CD14-positive monocyte (primary cell): ENCODE measurements at regions not wholly inside any gene's neighbourhood (a gene's known extent, or its start where the extent isn't known, plus 50 kb on each side); places are given as distances from the start of the nearest gene placed in this dataset.

Experiments
- DNase-seq, 3 donors: peaks; one replicate each; pipeline ENCODE4 v3.0.0-alpha.2; 2011 to 2022
- H2AFZ ChIP-seq: 2 replicates; pipeline ENCODE4 v1.6.0; 2012; ENCODE audit warnings: mild to moderate bottlenecking, low read depth, low read length, inconsistent platforms; ENCODE audit not compliant: insufficient read depth, poor library complexity, severe bottlenecking
- H3K27ac ChIP-seq, 2 donors: 1 replicate in 1 of 2; 2 replicates in 1 of 2; pipeline ENCODE4 v1.5.1; 2012 to 2013; ENCODE audit warnings: low read length in 2 of 2, control low read depth in 1 of 2, inconsistent platforms in 1 of 2, low read depth in 1 of 2, mild to moderate bottlenecking in 1 of 2
- H3K27me3 ChIP-seq, 2 donors: one replicate each; pipeline versions ENCODE4 v1.6.0 to v1.6.1; 2011 to 2013; ENCODE audit warnings: low read length in 2 of 2; ENCODE audit not compliant: control insufficient read depth in 2 of 2, insufficient read depth in 2 of 2
- H3K36me3 ChIP-seq, 2 donors: replicated peaks in 1 of 2; 1 replicate in 1 of 2; 2 replicates in 1 of 2; pipeline versions ENCODE4 v1.5.1 to v1.6.1; 2012 to 2013; ENCODE audit warnings: low read length in 2 of 2, control low read depth in 1 of 2, inconsistent platforms in 1 of 2, mild to moderate bottlenecking in 1 of 2; ENCODE audit not compliant: insufficient read depth in 2 of 2, control insufficient read depth in 1 of 2
- H3K4me1 ChIP-seq, 2 donors: 1 replicate in 1 of 2; 2 replicates in 1 of 2; pipeline versions ENCODE4 v1.5.1 to v1.6.1; 2012 to 2013; ENCODE audit warnings: low read length in 2 of 2, control low read depth in 1 of 2, inconsistent platforms in 1 of 2, mild to moderate bottlenecking in 1 of 2, moderate library complexity in 1 of 2; ENCODE audit not compliant: insufficient read depth in 2 of 2, control insufficient read depth in 1 of 2
- H3K4me2 ChIP-seq: replicated peaks from 2 replicates; pipeline ENCODE3; 2012; ENCODE audit warnings: low read length, moderate library complexity, mild to moderate bottlenecking; ENCODE audit not compliant: poor library complexity, severe bottlenecking; ENCODE audit errors: extremely low read depth
- H3K4me3 ChIP-seq, 3 experiments: fragments of 200-600 bp in 1 of 3; sonication (generic) in 1 of 3; replicated peaks in 1 of 3; 1 replicate in 2 of 3; 2 replicates in 1 of 3; pipeline ENCODE4 v1.5.1; 2011 to 2013; ENCODE audit warnings: low read length in 3 of 3, mild to moderate bottlenecking in 3 of 3, control low read depth in 2 of 3, low read depth in 2 of 3, inconsistent platforms in 1 of 3, moderate library complexity in 1 of 3
- H3K79me2 ChIP-seq: 2 replicates; pipeline ENCODE4 v1.6.0; 2012; ENCODE audit warnings: mild to moderate bottlenecking, control low read depth, inconsistent platforms, low read length, moderate library complexity; ENCODE audit not compliant: insufficient read depth
- H3K9ac ChIP-seq: 2 replicates; pipeline ENCODE4 v1.6.0; 2017; ENCODE audit warnings: low read length, mild to moderate bottlenecking; ENCODE audit not compliant: insufficient read depth, poor library complexity, severe bottlenecking
- H3K9me3 ChIP-seq, 2 donors: replicated peaks in 1 of 2; 1 replicate in 1 of 2; 2 replicates in 1 of 2; pipeline versions ENCODE4 v1.5.1 to v1.6.1; 2012 to 2013; ENCODE audit warnings: low read length in 2 of 2, control low read depth in 1 of 2; ENCODE audit not compliant: control insufficient read depth in 1 of 2, insufficient read depth in 1 of 2
- H4K20me1 ChIP-seq: 2 replicates; pipeline ENCODE4 v1.6.0; 2012; ENCODE audit warnings: mild to moderate bottlenecking, low read length, control low read depth, moderate library complexity; ENCODE audit not compliant: insufficient read depth
- H3K27ac Mint-ChIP-seq, 7 donors: one replicate each; pipeline ENCODE4 v1.8.0; 2020; ENCODE audit warnings: mild to moderate bottlenecking in 7 of 7, mixed read lengths in 7 of 7, moderate library complexity in 6 of 7, inconsistent platforms in 2 of 7
- H3K27me3 Mint-ChIP-seq, 3 donors: one replicate each; pipeline ENCODE4 v1.8.0; 2021 to 2022; ENCODE audit warnings: low read depth in 3 of 3, mild to moderate bottlenecking in 3 of 3, mixed read lengths in 3 of 3, moderate library complexity in 3 of 3, inconsistent platforms in 1 of 3
- H3K36me3 Mint-ChIP-seq, 2 donors: one replicate each; pipeline ENCODE4 v1.8.0; 2020; ENCODE audit warnings: mixed read lengths in 2 of 2, inconsistent platforms in 1 of 2, mild to moderate bottlenecking in 1 of 2
- H3K4me1 Mint-ChIP-seq: one replicate; pipeline ENCODE4 v1.8.0; 2020; ENCODE audit warnings: mild to moderate bottlenecking, mixed read lengths
- H3K4me3 Mint-ChIP-seq, 2 donors: one replicate each; pipeline ENCODE4 v1.8.0; 2020; ENCODE audit warnings: mild to moderate bottlenecking in 2 of 2, mixed read lengths in 2 of 2, moderate library complexity in 1 of 2
- H3K9me3 Mint-ChIP-seq, 7 donors: one replicate each; pipeline ENCODE4 v1.8.0; 2020 to 2022; ENCODE audit warnings: mixed read lengths in 7 of 7, mild to moderate bottlenecking in 6 of 7, moderate library complexity in 6 of 7, inconsistent platforms in 2 of 7
- CTCF ChIP-seq: fragments of 200-600 bp; IDR thresholded peaks from one replicate; pipeline ENCODE4 v1.8.0; 2022; ENCODE audit warnings: antibody characterized with exemption, mild to moderate bottlenecking
- WGBS: methylation state at CpG from one replicate; pipeline ENCODE4 v1.1.5; 2013; ENCODE audit warnings: missing lambda C conversion rate; ENCODE audit not compliant: insufficient coverage; 5-methylcytosine and 5-hydroxymethylcytosine counted together
- intact Hi-C, 2 donors: fragments of 100-400 bp; cut with micrococcal nuclease; formaldehyde crosslinking; loops; one replicate each; pipeline versions ENCODE4 v1.15.0 to v1.15.1; 2023

- no peak overlapping the region for H3K4me3 ChIP-seq
- H3K9ac ChIP-seq, result no peak overlapping the region
- DNase-seq, result no peak
- H3K9me3 ChIP-seq, result no peaks in the 10 kb centered on the region
- TF ChIP-seq CTCF, result no peak
- H3K27ac Mint-ChIP-seq, result no peak overlapping the region
- peaks cover 8% of the 10 kb centered on the region for H3K4me1 Mint-ChIP-seq
- H3K4me2 ChIP-seq, result no peak overlapping the region
- no peaks in the 10 kb centered on the region for H3K36me3 ChIP-seq
- H3K79me2 ChIP-seq, result no peaks in the 10 kb centered on the region
- H3K4me1 ChIP-seq, result no peaks in the 10 kb centered on the region
- H3K4me3 Mint-ChIP-seq, result no peak overlapping the region
- peaks cover 3 to 11% (median 6%) of the 10 kb centered on the region in 3 donors for H3K27me3 Mint-ChIP-seq
- no peak overlapping the region for H3K27ac ChIP-seq
- no peak overlapping the region for H2AFZ ChIP-seq
- peaks cover 0 to 2% (median 0%) of the 10 kb centered on the region in 7 donors for H3K9me3 Mint-ChIP-seq
- intact Hi-C loops, result no loop called here
- H3K36me3 Mint-ChIP-seq, result no peaks in the 10 kb centered on the region
- 62% methylated on average over 4 of the region's 6 CpGs for WGBS
- no peaks in the 10 kb centered on the region for H3K27me3 ChIP-seq
- no peaks in the 10 kb centered on the region for H4K20me1 ChIP-seq
Measured at GRCh38 chr2:12155303-12156051, 409.0 kb downstream of the LPIN1 start.

GRCh38 chr2:12156349-12156748, 409.9 kb downstream of the LPIN1 start:
- Mint-ChIP-seq H3K4me3 (no peak overlapping the region), H3K27ac (no peak overlapping the region), H3K4me1 (peaks cover 8% of the 10 kb centered on the region), H3K9me3 (peaks cover 0 to 3% (median 0%) of the 10 kb centered on the region in 7 donors), H3K36me3 (no peaks in the 10 kb centered on the region), H3K27me3 (peaks cover 3 to 12% (median 5%) of the 10 kb centered on the region in 3 donors)
- intact Hi-C loops, result no loop called here
- Histone ChIP-seq H3K36me3 (no peaks in the 10 kb centered on the region), H2AFZ (no peak overlapping the region), H4K20me1 (no peaks in the 10 kb centered on the region), H3K4me1 (no peaks in the 10 kb centered on the region), H3K27me3 (no peaks in the 10 kb centered on the region), H3K79me2 (no peaks in the 10 kb centered on the region), H3K9ac (no peak overlapping the region), H3K4me2 (no peak overlapping the region), H3K9me3 (no peaks in the 10 kb centered on the region), H3K4me3 (no peak overlapping the region), H3K27ac (no peak overlapping the region)
- no peak for DNase-seq
- TF ChIP-seq CTCF, result no peak
- WGBS, result no CpG with 5 or more reads among the region's 4 CpGs
